HepG2 (cell line): ENCODE measurements at regions not wholly inside any gene's neighbourhood (a gene's known extent, or its start where the extent isn't known, plus 50 kb on each side); places are given as distances from the start of the nearest gene placed in this dataset.

Source experiments
- ATAC-seq: fragments of 200-7000 bp; cut with Tn5 transposase; 3 replicates; pipeline ENCODE4 v1.9.1; 2020; ENCODE audit warnings: mild to moderate bottlenecking, moderate library complexity
- BruUV-seq: library from RNA; stranded (reverse); fragments of 400-500 nt; replicated peaks from 2 replicates; lab custom pipeline; 2021; lab: Mats Ljungman, UMichigan
- CTCF ChIA-PET: fragments of 300-600 bp; formaldehyde crosslinking; extraction: SDS; loops from one replicate; lab custom pipeline; 2021; ENCODE audit warnings: low total read pairs, inconsistent platforms, low intra/inter-chr PET ratio; lab: Yijun Ruan, JAX
- POLR2A ChIA-PET: fragments of 350-600 bp; sonication (Branson Sonifier 250); formaldehyde crosslinking; loops from one replicate; lab custom pipeline; 2020; ENCODE audit warnings: antibody characterized with exemption, inconsistent platforms; lab: Yijun Ruan, JAX
- DNase-seq: peaks from one replicate; pipeline ENCODE4 v3.0.0-alpha.2; 2015; ENCODE audit warnings: low spot score
- FAIRE-seq: peaks from 3 replicates; lab custom pipeline; 2011; peaks lifted over from hg19 to GRCh38; lab: Jason Lieb, UNC
- H2AFZ ChIP-seq: one replicate; pipeline ENCODE4 v1.6.1; 2011; ENCODE audit warnings: low read length, inconsistent platforms
- H3K27ac ChIP-seq: fragments of 300-600 bp; 3 replicates; pipeline ENCODE4 v1.8.0; 2011; ENCODE audit warnings: mixed run types, mild to moderate bottlenecking, mixed read lengths, low read length, inconsistent platforms; ENCODE audit not compliant: insufficient read depth; ENCODE audit errors: extremely low read length
- H3K27me3 ChIP-seq, 2 experiments: fragments of 200-600 bp in 1 of 2; 2 replicates in 1 of 2; 3 replicates in 1 of 2; pipeline versions ENCODE4 v1.6.0 to v1.8.0; 2011; ENCODE audit warnings: low read length in 2 of 2, mild to moderate bottlenecking in 2 of 2, moderate library complexity in 2 of 2, inconsistent platforms in 1 of 2; ENCODE audit not compliant: insufficient read depth in 2 of 2, control insufficient read depth in 1 of 2
- H3K36me3 ChIP-seq, 2 experiments: fragments of 200-600 bp in 1 of 2; replicated peaks in 1 of 2; 2 replicates in 1 of 2; 3 replicates in 1 of 2; pipeline versions ENCODE4 v1.5.1 to v1.8.0; 2011; ENCODE audit warnings: low read length in 2 of 2, inconsistent platforms in 1 of 2; ENCODE audit not compliant: insufficient read depth in 2 of 2, control insufficient read depth in 1 of 2
- H3K4me1 ChIP-seq: 2 replicates; pipeline ENCODE4 v1.5.1; 2012; ENCODE audit warnings: low read length, inconsistent platforms; ENCODE audit not compliant: insufficient read depth
- H3K4me2 ChIP-seq: 2 replicates; pipeline ENCODE4 v1.6.0; 2011; ENCODE audit warnings: low read depth, low read length, inconsistent platforms
- H3K4me3 ChIP-seq, 3 experiments: fragments of 200-600 bp in 1 of 3; sonication (generic), shearing (Covaris generic) in 1 of 3; replicated peaks in 1 of 3; 2 replicates each; pipeline ENCODE4 v1.5.1; 2011 to 2016; ENCODE audit warnings: low read length in 3 of 3, inconsistent platforms in 2 of 3, low read depth in 2 of 3, mild to moderate bottlenecking in 2 of 3, control low read depth in 1 of 3, mixed read lengths in 1 of 3; ENCODE audit not compliant: insufficient read depth in 1 of 3
- H3K79me2 ChIP-seq: one replicate; pipeline ENCODE4 v1.6.1; 2011; ENCODE audit warnings: low read length, inconsistent platforms; ENCODE audit not compliant: insufficient read depth
- H3K9ac ChIP-seq: 2 replicates; pipeline ENCODE4 v1.6.0; 2011; ENCODE audit warnings: mild to moderate bottlenecking, low read depth, low read length, inconsistent platforms; ENCODE audit not compliant: insufficient read depth
- H3K9me3 ChIP-seq: 2 replicates; pipeline ENCODE4 v1.5.1; 2012; ENCODE audit warnings: mild to moderate bottlenecking, low read length
- H4K20me1 ChIP-seq: 2 replicates; pipeline ENCODE4 v1.6.0; 2011; ENCODE audit warnings: inconsistent platforms, mild to moderate bottlenecking, low read length, moderate library complexity; ENCODE audit not compliant: insufficient read depth
- AGO2 ChIP-seq: fragments of 200-400 bp; formaldehyde crosslinking; optimal IDR thresholded peaks from 2 replicates; pipeline ENCODE3; 2017; ENCODE audit warnings: mild to moderate bottlenecking, low read depth, low read length, moderate library complexity
- CENPBD1 ChIP-seq: sonication (generic); formaldehyde crosslinking; IDR thresholded peaks from 2 replicates; pipeline ENCODE4 v1.8.0; 2022; ENCODE audit warnings: missing genetic modification reagents, low read depth, mild to moderate bottlenecking, borderline replicate concordance
- CHD2 ChIP-seq: IDR thresholded peaks from 2 replicates; pipeline ENCODE4 v1.6.1; 2011; ENCODE audit warnings: low read depth, low read length, improper control_type of control experiment
- E2F2 ChIP-seq: sonication (generic); formaldehyde crosslinking; IDR thresholded peaks from 2 replicates; pipeline ENCODE4 v1.4.0; 2020; ENCODE audit warnings: missing genetic modification reagents, borderline replicate concordance
- EEA1 ChIP-seq: sonication (generic); formaldehyde crosslinking; IDR thresholded peaks from 2 replicates; pipeline ENCODE4 v1.5.1; 2020; ENCODE audit warnings: mild to moderate bottlenecking, missing genetic modification reagents, borderline replicate concordance
- GFI1 ChIP-seq: sonication (generic); formaldehyde crosslinking; IDR thresholded peaks from 2 replicates; pipeline ENCODE4 v1.5.0; 2020; ENCODE audit warnings: missing genetic modification reagents, mild to moderate bottlenecking, borderline replicate concordance
- HDAC6 ChIP-seq: fragments of 200-600 bp; sonication (generic); IDR thresholded peaks from 2 replicates; pipeline ENCODE4 v1.7.0; 2017; ENCODE audit warnings: mild to moderate bottlenecking, antibody characterized with exemption, low read length, low read depth
- HMG20B ChIP-seq: conservative IDR thresholded peaks from 2 replicates; pipeline ENCODE4 v1.6.1; 2016; ENCODE audit warnings: missing genetic modification reagents, missing compliant biosample characterization
- KLF9 ChIP-seq: IDR thresholded peaks from 2 replicates; pipeline ENCODE4 v1.6.1; 2016; ENCODE audit warnings: low read depth
- MAFK ChIP-seq, 2 experiments: IDR thresholded peaks in 1 of 2; conservative IDR thresholded peaks in 1 of 2; 2 replicates each; pipeline ENCODE4 v1.6.1; 2011; ENCODE audit warnings: improper control_type of control experiment in 2 of 2, low read length in 2 of 2
- RAD51 ChIP-seq: fragments of 450-650 bp; IDR thresholded peaks from 2 replicates; pipeline ENCODE4 v1.6.1; 2016; ENCODE audit warnings: borderline replicate concordance
- SRF ChIP-seq: IDR thresholded peaks from 2 replicates; pipeline ENCODE4 v1.6.1; 2011; ENCODE audit warnings: mild to moderate bottlenecking, low read depth, low read length, moderate library complexity
- ZNF335 ChIP-seq: sonication (generic); formaldehyde crosslinking; IDR thresholded peaks from 2 replicates; pipeline ENCODE4 v1.4.0; 2020; ENCODE audit warnings: missing genetic modification reagents
- ZNF430 ChIP-seq: sonication (generic); formaldehyde crosslinking; IDR thresholded peaks from 2 replicates; pipeline ENCODE4 v1.9.0; 2021; ENCODE audit warnings: mild to moderate bottlenecking, missing genetic modification reagents
- ZNF441 ChIP-seq: sonication (generic); formaldehyde crosslinking; IDR thresholded peaks from 2 replicates; pipeline ENCODE4 v1.7.0; 2021; ENCODE audit warnings: missing genetic modification reagents, borderline replicate concordance
- ZNF609 ChIP-seq: sonication (generic); formaldehyde crosslinking; IDR thresholded peaks from 2 replicates; pipeline ENCODE4 v1.4.0; 2020; ENCODE audit warnings: mild to moderate bottlenecking, missing genetic modification reagents, borderline replicate concordance
- ZNF792 ChIP-seq: IDR thresholded peaks from 2 replicates; pipeline ENCODE4 v1.6.1; 2016
- whole genome bisulfite sequencing: methylation state at CpG from one replicate; pipeline ENCODE4 v1.1.6; 2017; ENCODE audit warnings: low lambda C conversion rate; 5-methylcytosine and 5-hydroxymethylcytosine counted together
- in situ Hi-C: cut with HindIII; loops from 2 replicates; pipeline ENCODE4 v1.10.0; 2017; ENCODE audit warnings: low pct_unique_long_range_greater_than_20kb; ENCODE audit not compliant: extremely low pct_ligation_motif_present
- intact Hi-C: fragments of 100-400 bp; cut with micrococcal nuclease; formaldehyde crosslinking; loops from one replicate; pipeline ENCODE4 v1.10.0; 2022; ENCODE audit not compliant: unreplicated experiment

GRCh38 chr13:105762096-105762495, 773.4 kb downstream of the EFNB2 start (continued):
- TF ChIP-seq RAD51, result no peak
- TF ChIP-seq ZNF430 (CRISPR knock-in tag), result no peak

GRCh38 chr13:105758918-105759860, 776.3 kb downstream of the EFNB2 start:
- in situ Hi-C loops, result no loop called here
- ATAC-seq, result no peak
- intact Hi-C loops, result no loop called here
- no peak overlapping the region for H3K4me2 ChIP-seq
- H3K4me3 ChIP-seq, result no peak overlapping the region
- ChIA-PET POLR2A (no interaction called here), CTCF (no interaction called here)
- H3K9ac ChIP-seq, result no peak overlapping the region
- no peaks in the 10 kb centered on the region for H3K79me2 ChIP-seq
- FAIRE-seq, result no peak
- no TSS peak for BruUV-seq
- no peaks in the 10 kb centered on the region for H3K27me3 ChIP-seq
- no peaks in the 10 kb centered on the region for H3K4me1 ChIP-seq
- peaks cover 61% of the 10 kb centered on the region for H3K9me3 ChIP-seq
- WGBS, result 24% methylated on average over 6 of the region's 6 CpGs
- H2AFZ ChIP-seq, result no peak overlapping the region
- H3K36me3 ChIP-seq, result no peaks in the 10 kb centered on the region
- no peaks in the 10 kb centered on the region for H4K20me1 ChIP-seq
- no peak for DNase-seq
- no peak overlapping the region for H3K27ac ChIP-seq
- TF ChIP-seq AGO2, result no peak
- no peak for TF ChIP-seq ZNF609 (CRISPR knock-in tag)
- TF ChIP-seq EEA1 (CRISPR knock-in tag), result no peak
- TF ChIP-seq HDAC6, result no peak
- TF ChIP-seq HMG20B (CRISPR knock-in tag), result no peak
- no peak for TF ChIP-seq CHD2
- TF ChIP-seq ZNF441 (CRISPR knock-in tag), result no peak
- TF ChIP-seq ZNF335 (CRISPR knock-in tag), result no peak
- no peak for TF ChIP-seq GFI1
- no peak for TF ChIP-seq CENPBD1 (CRISPR knock-in tag)
- no peak for TF ChIP-seq SRF
- TF ChIP-seq KLF9 (CRISPR knock-in tag), result no peak
- no peak for TF ChIP-seq MAFK (conservative IDR thresholded peaks at IDR 0.05 in 1 of 2, IDR thresholded peaks at IDR 0.05 in 1 of 2; ENCODE audit: low read length in 2 of 2)
- no peak for TF ChIP-seq E2F2 (CRISPR knock-in tag)
- TF ChIP-seq ZNF792 (CRISPR knock-in tag), result no peak
